Gastroesophageal sphincter (tissue), 3 donors: ENCODE measurements at regions not wholly inside any gene's neighbourhood (a gene's known extent, or its start where the extent isn't known, plus 50 kb on each side); places are given as distances from the start of the nearest gene placed in this dataset.

Experiments
- POLR2A ChIP-seq, 2 donors: fragments of 450-650 bp; IDR thresholded peaks; one replicate each; pipeline ENCODE4 v1.6.1; 2017; ENCODE audit warnings: antibody characterized with exemption in 2 of 2, mild to moderate bottlenecking in 2 of 2, moderate library complexity in 1 of 2
- TF ChIP-seq, protein P1 (sequence below), 4 experiments: fragments of 200-600 bp in 2 of 4; fragments of 450-650 bp in 2 of 4; sonication (generic) in 1 of 4; IDR thresholded peaks; one replicate each; pipeline ENCODE4 v1.5.1; 2017 to 2019; ENCODE audit warnings: antibody characterized with exemption in 4 of 4, mild to moderate bottlenecking in 2 of 4, moderate library complexity in 2 of 4

- TF ChIP-seq, protein P1, sequence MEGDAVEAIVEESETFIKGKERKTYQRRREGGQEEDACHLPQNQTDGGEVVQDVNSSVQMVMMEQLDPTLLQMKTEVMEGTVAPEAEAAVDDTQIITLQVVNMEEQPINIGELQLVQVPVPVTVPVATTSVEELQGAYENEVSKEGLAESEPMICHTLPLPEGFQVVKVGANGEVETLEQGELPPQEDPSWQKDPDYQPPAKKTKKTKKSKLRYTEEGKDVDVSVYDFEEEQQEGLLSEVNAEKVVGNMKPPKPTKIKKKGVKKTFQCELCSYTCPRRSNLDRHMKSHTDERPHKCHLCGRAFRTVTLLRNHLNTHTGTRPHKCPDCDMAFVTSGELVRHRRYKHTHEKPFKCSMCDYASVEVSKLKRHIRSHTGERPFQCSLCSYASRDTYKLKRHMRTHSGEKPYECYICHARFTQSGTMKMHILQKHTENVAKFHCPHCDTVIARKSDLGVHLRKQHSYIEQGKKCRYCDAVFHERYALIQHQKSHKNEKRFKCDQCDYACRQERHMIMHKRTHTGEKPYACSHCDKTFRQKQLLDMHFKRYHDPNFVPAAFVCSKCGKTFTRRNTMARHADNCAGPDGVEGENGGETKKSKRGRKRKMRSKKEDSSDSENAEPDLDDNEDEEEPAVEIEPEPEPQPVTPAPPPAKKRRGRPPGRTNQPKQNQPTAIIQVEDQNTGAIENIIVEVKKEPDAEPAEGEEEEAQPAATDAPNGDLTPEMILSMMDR (IDR thresholded peaks at IDR 0.05) = no peak
- no peak for TF ChIP-seq POLR2A (IDR thresholded peaks at IDR 0.05)
Measured at GRCh38 chr11:92277871-92278270, 53.3 kb downstream of the FAT3 start.
